Stimulated activated naive CD8-positive, alpha-beta T cell treated with anti-CD3 and anti-CD28 coated beads, Interleukin-15, Interleukin-2, amounts not matched to agents 100 U/mL and 50 U/mL, for 24 hours (primary cell): ENCODE measurements at regions not wholly inside any gene's neighbourhood (a gene's known extent, or its start where the extent isn't known, plus 50 kb on each side); places are given as distances from the start of the nearest gene placed in this dataset.

Experiments
- ATAC-seq: fragments of 150-1000 bp; cut with Tn5 transposase; one replicate; pipeline ENCODE4 v1.10.0; 2021
- DNase-seq: peaks from one replicate; pipeline ENCODE4 v3.0.0; 2021

- DNase-seq: no peak
Measured at GRCh38 chr11:70026726-70027125, 51.4 kb upstream of the ANO1 start.

GRCh38 chr11:70027451-70027850 lies 50.7 kb upstream of the ANO1 start:
- DNase-seq (no peak), ATAC-seq (no peak)

More at GRCh38 chr11:70026726-70027125, 51.4 kb upstream of the ANO1 start:
- no peak for ATAC-seq

- no peak for ATAC-seq
- DNase-seq: no peak
Measured at GRCh38 chr11:70028147-70028855, 49.8 kb upstream of the ANO1 start.
